ENCODE measurements at regions not wholly inside any gene's neighbourhood (a gene's known extent, or its start where the extent isn't known, plus 50 kb on each side); places are given as distances from the start of the nearest gene placed in this dataset.

DNA sequence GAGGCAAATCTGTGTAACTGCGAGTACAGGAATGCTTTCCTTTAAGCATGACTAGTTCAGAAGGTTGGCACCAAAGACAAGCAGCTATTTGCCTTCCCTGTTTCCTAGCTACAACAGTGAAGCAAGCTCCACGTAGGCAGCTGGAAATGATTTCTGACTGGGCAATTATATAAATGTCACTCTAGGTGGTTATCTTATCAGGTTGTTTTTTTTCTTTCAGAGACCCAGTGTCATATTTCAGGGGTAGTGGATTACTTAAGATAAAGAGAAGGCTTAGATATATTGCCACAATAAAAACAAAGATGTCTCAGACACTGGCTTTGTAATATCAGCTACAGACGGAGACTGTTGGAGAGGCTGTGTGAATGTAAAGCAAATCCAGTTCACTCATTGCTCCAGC is 748.9 kb upstream of the NXPH2 start:
- H3F3A ChIP-seq (ENCODE audit: low read length, unreplicated experiment): no peaks in the 10 kb centered on the region
- H3K4me1 ChIP-seq (ENCODE audit: insufficient read depth, low read length): no peaks in the 10 kb centered on the region
- H3K9me3 ChIP-seq (ENCODE audit: low read length): no peaks in the 10 kb centered on the region
- BruUV-seq (replicated peaks): no TSS peak
- DNase-seq: no peak
- no peaks in the 10 kb centered on the region for H3K36me3 ChIP-seq (ENCODE audit: low read depth, low read length)
- no peak overlapping the region for H2AFZ ChIP-seq (ENCODE audit: low read length)
- H3K4me3 ChIP-seq (ENCODE audit: low read length): no peak overlapping the region
- H3K27me3 ChIP-seq (ENCODE audit: low read length): no peaks in the 10 kb centered on the region
- intact Hi-C loops (cut with micrococcal nuclease): no loop called here
- H3K27ac ChIP-seq (ENCODE audit: low read length): no peak overlapping the region
- TF ChIP-seq EZH2 (IDR thresholded peaks at IDR 0.05; ENCODE audit: low read length, unreplicated experiment) (no peak), EZH2phosphoT487 (IDR thresholded peaks at IDR 0.05; ENCODE audit: borderline replicate concordance, low read length) (no peak)
- TF ChIP-seq, protein P1, sequence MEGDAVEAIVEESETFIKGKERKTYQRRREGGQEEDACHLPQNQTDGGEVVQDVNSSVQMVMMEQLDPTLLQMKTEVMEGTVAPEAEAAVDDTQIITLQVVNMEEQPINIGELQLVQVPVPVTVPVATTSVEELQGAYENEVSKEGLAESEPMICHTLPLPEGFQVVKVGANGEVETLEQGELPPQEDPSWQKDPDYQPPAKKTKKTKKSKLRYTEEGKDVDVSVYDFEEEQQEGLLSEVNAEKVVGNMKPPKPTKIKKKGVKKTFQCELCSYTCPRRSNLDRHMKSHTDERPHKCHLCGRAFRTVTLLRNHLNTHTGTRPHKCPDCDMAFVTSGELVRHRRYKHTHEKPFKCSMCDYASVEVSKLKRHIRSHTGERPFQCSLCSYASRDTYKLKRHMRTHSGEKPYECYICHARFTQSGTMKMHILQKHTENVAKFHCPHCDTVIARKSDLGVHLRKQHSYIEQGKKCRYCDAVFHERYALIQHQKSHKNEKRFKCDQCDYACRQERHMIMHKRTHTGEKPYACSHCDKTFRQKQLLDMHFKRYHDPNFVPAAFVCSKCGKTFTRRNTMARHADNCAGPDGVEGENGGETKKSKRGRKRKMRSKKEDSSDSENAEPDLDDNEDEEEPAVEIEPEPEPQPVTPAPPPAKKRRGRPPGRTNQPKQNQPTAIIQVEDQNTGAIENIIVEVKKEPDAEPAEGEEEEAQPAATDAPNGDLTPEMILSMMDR (conservative IDR thresholded peaks at IDR 0.05; ENCODE audit: low read depth, low read length): no peak
- ChIA-PET POLR2A (ENCODE audit: unreplicated experiment) (no interaction called here), CTCF (no interaction called here)
- no peaks in the 10 kb centered on the region for H3K79me2 ChIP-seq (ENCODE audit: low read length)
- no peak overlapping the region for H3K9ac ChIP-seq (ENCODE audit: low read length)
- H3K4me2 ChIP-seq (ENCODE audit: low read length): no peak overlapping the region
- no peaks in the 10 kb centered on the region for H4K20me1 ChIP-seq (ENCODE audit: low read length)
- 0 out of 2 replicates have a peak, but pooled peaks cover 3% of the 10 kb centered on the region for H3K9me2 ChIP-seq (replicated peaks; ENCODE audit: low read length)
- ATAC-seq: no peak

DNA sequence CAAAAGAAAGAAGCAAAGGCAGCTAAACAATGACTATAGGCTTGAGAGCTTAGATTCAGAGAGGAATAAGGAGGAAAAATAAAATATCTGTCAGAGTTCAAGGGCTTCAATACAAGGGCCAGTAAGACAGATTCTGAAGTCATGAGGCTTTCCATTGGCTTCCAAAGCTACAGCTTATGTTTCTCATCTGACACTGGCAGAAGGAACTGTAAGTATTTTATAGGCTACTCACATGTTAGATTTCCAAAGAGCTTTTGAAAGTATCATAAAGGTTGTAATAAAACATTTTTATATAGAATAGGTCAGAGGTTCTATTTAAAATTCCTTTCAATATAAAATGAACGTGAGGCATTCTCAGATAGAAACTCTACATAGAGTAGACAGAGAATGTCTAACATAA is 746.6 kb upstream of the NXPH2 start:
- H3K4me1 ChIP-seq (ENCODE audit: insufficient read depth, low read length): no peaks in the 10 kb centered on the region
- peak; percentile 62 for ATAC-seq
- H3K9me3 ChIP-seq (ENCODE audit: low read length): no peaks in the 10 kb centered on the region
- no peak overlapping the region for H3K27ac ChIP-seq (ENCODE audit: low read length)
- no peak overlapping the region for H3K4me2 ChIP-seq (ENCODE audit: low read length)
- no peak overlapping the region for H2AFZ ChIP-seq (ENCODE audit: low read length)
- no peaks in the 10 kb centered on the region for H3K79me2 ChIP-seq (ENCODE audit: low read length)
- H3K36me3 ChIP-seq (ENCODE audit: low read depth, low read length): no peaks in the 10 kb centered on the region
- no TSS peak for BruUV-seq (replicated peaks)
- H4K20me1 ChIP-seq (ENCODE audit: low read length): no peaks in the 10 kb centered on the region
- CTCF ChIA-PET: no interaction called here
- DNase-seq: no peak
- no peaks in the 10 kb centered on the region for H3F3A ChIP-seq (ENCODE audit: low read length, unreplicated experiment)
- TF ChIP-seq EZH2phosphoT487 (IDR thresholded peaks at IDR 0.05; ENCODE audit: borderline replicate concordance, low read length): no peak
- no peak for TF ChIP-seq EZH2 (IDR thresholded peaks at IDR 0.05; ENCODE audit: low read length, unreplicated experiment)
- TF ChIP-seq, protein P1 (conservative IDR thresholded peaks at IDR 0.05; ENCODE audit: low read depth, low read length): no peak
- POLR2A ChIA-PET (ENCODE audit: unreplicated experiment): interaction anchor here (0.6 kb wide), 2 partner anchors 292 to 483 kb away, joined by 3 to 5 read pairs; no protein-coding TSS in a partner anchor
- intact Hi-C loops (cut with micrococcal nuclease): no loop called here
- no peak overlapping the region for H3K9ac ChIP-seq (ENCODE audit: low read length)
- no peak overlapping the region for H3K4me3 ChIP-seq (ENCODE audit: low read length)
- H3K27me3 ChIP-seq (ENCODE audit: low read length): no peaks in the 10 kb centered on the region
- 0 out of 2 replicates have a peak, but pooled peaks cover 3% of the 10 kb centered on the region for H3K9me2 ChIP-seq (replicated peaks; ENCODE audit: low read length)

DNA sequence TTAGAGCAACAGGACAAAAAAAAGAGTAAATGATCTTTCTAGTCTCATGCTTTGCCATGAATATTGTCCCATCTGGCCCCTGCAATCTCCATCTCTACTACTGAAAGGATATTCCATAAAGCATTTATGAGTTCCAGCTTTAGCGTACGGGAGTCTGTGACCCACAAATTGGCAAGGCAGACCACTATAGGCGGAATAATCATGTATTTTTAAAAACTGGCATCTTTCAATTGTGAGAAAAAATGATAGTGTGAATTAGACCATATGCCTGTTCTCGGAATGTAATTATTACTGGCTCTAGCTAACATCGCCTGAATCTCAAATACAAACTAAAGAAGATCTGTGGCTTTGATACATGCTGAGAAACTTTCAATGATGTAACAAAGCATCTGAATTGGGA is 738.1 kb upstream of the NXPH2 start:
- intact Hi-C loops (cut with micrococcal nuclease): no loop called here
- no peak for TF ChIP-seq EZH2 (IDR thresholded peaks at IDR 0.05; ENCODE audit: low read length, unreplicated experiment)
- TF ChIP-seq, protein P1 (conservative IDR thresholded peaks at IDR 0.05; ENCODE audit: low read depth, low read length): no peak
- TF ChIP-seq EZH2phosphoT487 (IDR thresholded peaks at IDR 0.05; ENCODE audit: borderline replicate concordance, low read length): no peak
- BruUV-seq (replicated peaks): no TSS peak
- H4K20me1 ChIP-seq (ENCODE audit: low read length): no peaks in the 10 kb centered on the region
- no peak overlapping the region; the same call in 1 of the 2 replicates for H2AFZ ChIP-seq (ENCODE audit: low read length)
- H3K27me3 ChIP-seq (ENCODE audit: low read length): no peaks in the 10 kb centered on the region
- DNase-seq (no peak), ATAC-seq (no peak)
- ChIA-PET CTCF (no interaction called here), POLR2A (ENCODE audit: unreplicated experiment) (no interaction called here)
- no peak overlapping the region for H3K9ac ChIP-seq (ENCODE audit: low read length)
- H3K9me2 ChIP-seq (replicated peaks; ENCODE audit: low read length): no peaks in the 10 kb centered on the region
- no peaks in the 10 kb centered on the region for H3K9me3 ChIP-seq (ENCODE audit: low read length)
- no peaks in the 10 kb centered on the region for H3F3A ChIP-seq (ENCODE audit: low read length, unreplicated experiment)
- no peak overlapping the region for H3K4me3 ChIP-seq (ENCODE audit: low read length)
- H3K4me2 ChIP-seq (ENCODE audit: low read length): no peak overlapping the region
- no peaks in the 10 kb centered on the region for H3K4me1 ChIP-seq (ENCODE audit: insufficient read depth, low read length)
- no peaks in the 10 kb centered on the region for H3K79me2 ChIP-seq (ENCODE audit: low read length)
- no peaks in the 10 kb centered on the region for H3K36me3 ChIP-seq (ENCODE audit: low read depth, low read length)
- H3K27ac ChIP-seq (ENCODE audit: low read length): no peak overlapping the region
